H9 (cell line): ENCODE measurements at regions not wholly inside any gene's neighbourhood (a gene's known extent, or its start where the extent isn't known, plus 50 kb on each side); places are given as distances from the start of the nearest gene placed in this dataset.

Source experiments
- DNase-seq: peaks from one replicate; pipeline ENCODE4 v3.0.0-alpha.2; 2017
- H2AFZ ChIP-seq: one replicate; pipeline ENCODE4 v1.6.1; 2013; ENCODE audit warnings: mild to moderate bottlenecking, low read length, control low read depth, moderate library complexity
- H2AK5ac ChIP-seq: 2 replicates; pipeline ENCODE4 v1.6.1; 2013; ENCODE audit warnings: low read length, control low read depth, mixed read lengths; ENCODE audit not compliant: insufficient read length
- H2BK120ac ChIP-seq: one replicate; pipeline ENCODE4 v1.6.1; 2013; ENCODE audit warnings: low read depth, mild to moderate bottlenecking, low read length, control low read depth, inconsistent platforms; ENCODE audit not compliant: poor library complexity, severe bottlenecking
- H2BK12ac ChIP-seq: 2 replicates; pipeline ENCODE4 v1.6.1; 2013; ENCODE audit warnings: low read length, control low read depth, mixed read lengths, low read depth; ENCODE audit not compliant: insufficient read length
- H2BK15ac ChIP-seq: 2 replicates; pipeline ENCODE4 v1.6.1; 2013; ENCODE audit warnings: low read depth, low read length, control low read depth
- H2BK20ac ChIP-seq: one replicate; pipeline ENCODE4 v1.6.1; 2013; ENCODE audit warnings: low read depth, mild to moderate bottlenecking, low read length, control low read depth, inconsistent platforms; ENCODE audit not compliant: poor library complexity, severe bottlenecking
- H2BK5ac ChIP-seq: 2 replicates; pipeline ENCODE4 v1.6.1; 2013; ENCODE audit warnings: low read length, control low read depth, mixed read lengths; ENCODE audit not compliant: insufficient read length
- H3K14ac ChIP-seq: 2 replicates; pipeline ENCODE4 v1.6.1; 2013; ENCODE audit warnings: low read length, control low read depth; ENCODE audit not compliant: insufficient read depth
- H3K18ac ChIP-seq: 2 replicates; pipeline ENCODE4 v1.6.1; 2013; ENCODE audit warnings: low read depth, mild to moderate bottlenecking, mixed read lengths, low read length, control low read depth; ENCODE audit not compliant: insufficient read length
- H3K23ac ChIP-seq: 2 replicates; pipeline ENCODE4 v1.6.1; 2013; ENCODE audit warnings: low read length, control low read depth, mixed read lengths, low read depth; ENCODE audit not compliant: insufficient read length
- H3K23me2 ChIP-seq: 2 replicates; pipeline ENCODE4 v1.6.1; 2013; ENCODE audit warnings: low read depth, mild to moderate bottlenecking, mixed read lengths, low read length, control low read depth; ENCODE audit not compliant: insufficient read length, poor library complexity, severe bottlenecking
- H3K27ac ChIP-seq: 2 replicates; pipeline ENCODE4 v1.5.1; 2013; ENCODE audit warnings: low read length, control low read depth, mixed read lengths, low read depth; ENCODE audit not compliant: insufficient read length
- H3K27me3 ChIP-seq: 2 replicates; pipeline ENCODE4 v1.6.1; 2013; ENCODE audit warnings: low read length, control low read depth, inconsistent platforms; ENCODE audit not compliant: insufficient read depth
- H3K4ac ChIP-seq: 2 replicates; pipeline ENCODE4 v1.6.1; 2013; ENCODE audit warnings: low read depth, mild to moderate bottlenecking, control low read depth, inconsistent platforms, low read length, moderate library complexity
- H3K4me1 ChIP-seq: 2 replicates; pipeline ENCODE4 v1.6.1; 2013; ENCODE audit warnings: low read length, control low read depth, inconsistent platforms; ENCODE audit not compliant: insufficient read depth
- H3K4me2 ChIP-seq: 2 replicates; pipeline ENCODE4 v1.6.1; 2013; ENCODE audit warnings: low read length, control low read depth, mixed read lengths; ENCODE audit not compliant: insufficient read length, insufficient read depth
- H3K56ac ChIP-seq: 2 replicates; pipeline ENCODE4 v1.6.1; 2013; ENCODE audit warnings: low read depth, mild to moderate bottlenecking, mixed read lengths, low read length, control low read depth; ENCODE audit not compliant: insufficient read length
- H3K79me1 ChIP-seq: 2 replicates; pipeline ENCODE4 v1.6.1; 2013; ENCODE audit warnings: low read depth, mild to moderate bottlenecking, moderate library complexity, low read length, control low read depth, inconsistent platforms; ENCODE audit not compliant: insufficient read depth, poor library complexity, severe bottlenecking
- H3K79me2 ChIP-seq: 2 replicates; pipeline ENCODE4 v1.6.1; 2013; ENCODE audit warnings: low read length, control low read depth, inconsistent platforms; ENCODE audit not compliant: insufficient read depth
- H3K9ac ChIP-seq: 2 replicates; pipeline ENCODE4 v1.6.1; 2013; ENCODE audit warnings: low read length, control low read depth, mixed read lengths; ENCODE audit not compliant: insufficient read length; ENCODE audit errors: extremely low read depth
- H3K9me3 ChIP-seq: one replicate; pipeline ENCODE4 v1.6.1; 2013; ENCODE audit warnings: low read depth, low read length, inconsistent platforms; ENCODE audit not compliant: control insufficient read depth
- H3T11ph ChIP-seq: one replicate; pipeline ENCODE4 v1.6.1; 2013; ENCODE audit warnings: mild to moderate bottlenecking, low read length, control low read depth, inconsistent platforms
- H4K20me1 ChIP-seq: one replicate; pipeline ENCODE4 v1.6.1; 2013; ENCODE audit not compliant: control insufficient read depth, insufficient read length, insufficient read depth
- H4K5ac ChIP-seq: 2 replicates; pipeline ENCODE4 v1.6.1; 2013; ENCODE audit warnings: low read depth, mild to moderate bottlenecking, mixed read lengths, low read length, control low read depth; ENCODE audit not compliant: insufficient read length
- H4K8ac ChIP-seq: replicated peaks from 2 replicates; pipeline ENCODE4 v1.6.1; 2013; ENCODE audit warnings: low read length, control low read depth, mixed read lengths, low read depth; ENCODE audit not compliant: insufficient read length
- H4K91ac ChIP-seq: 2 replicates; pipeline ENCODE4 v1.6.1; 2013; ENCODE audit warnings: low read depth, mild to moderate bottlenecking, moderate library complexity, mixed read lengths, low read length, control low read depth; ENCODE audit not compliant: insufficient read length
- H3K27ac Mint-ChIP-seq, 3 experiments: 2 replicates in 2 of 3; 3 replicates in 1 of 3; pipeline ENCODE4 v1.8.0; 2020 to 2021; ENCODE audit warnings: mixed read lengths in 3 of 3, mild to moderate bottlenecking in 1 of 3, moderate library complexity in 1 of 3
- H3K27me3 Mint-ChIP-seq: 2 replicates; pipeline ENCODE4 v1.8.0; 2021; ENCODE audit warnings: low read depth, mild to moderate bottlenecking, moderate library complexity, mixed read lengths
- H3K36me3 Mint-ChIP-seq, 3 experiments: 2 replicates in 2 of 3; 3 replicates in 1 of 3; pipeline ENCODE4 v1.8.0; 2020 to 2021; ENCODE audit warnings: low read depth in 3 of 3, mixed read lengths in 3 of 3; ENCODE audit not compliant: insufficient read depth in 1 of 3
- H3K4me1 Mint-ChIP-seq, 2 experiments: 2 replicates each; pipeline ENCODE4 v1.8.0; 2020; ENCODE audit warnings: mixed read lengths in 2 of 2
- H3K4me3 Mint-ChIP-seq, 2 experiments: 2 replicates in 1 of 2; 3 replicates in 1 of 2; pipeline ENCODE4 v1.8.0; 2020 to 2021; ENCODE audit warnings: mild to moderate bottlenecking in 2 of 2, mixed read lengths in 2 of 2, moderate library complexity in 1 of 2
- H3K9me3 Mint-ChIP-seq, 2 experiments: 2 replicates in 1 of 2; 3 replicates in 1 of 2; pipeline ENCODE4 v1.8.0; 2020; ENCODE audit warnings: mild to moderate bottlenecking in 2 of 2, mixed read lengths in 2 of 2, moderate library complexity in 1 of 2
- WGBS: extraction: QIAGEN DNeasy Blood & Tissue Kit; methylation state at CpG from one replicate; pipeline ENCODE4 v1.1.7; 2013; ENCODE audit warnings: missing lambda C conversion rate, low lambda C conversion rate, mixed read lengths; ENCODE audit not compliant: insufficient read length; ENCODE audit errors: extremely low coverage; 5-methylcytosine and 5-hydroxymethylcytosine counted together
- TF ChIP-seq, protein P1 (sequence below): fragments of 200-600 bp; sonication (generic); conservative IDR thresholded peaks from 3 replicates; pipeline ENCODE4 v1.8.0; 2021; ENCODE audit warnings: antibody characterized with exemption, mild to moderate bottlenecking

DNA sequence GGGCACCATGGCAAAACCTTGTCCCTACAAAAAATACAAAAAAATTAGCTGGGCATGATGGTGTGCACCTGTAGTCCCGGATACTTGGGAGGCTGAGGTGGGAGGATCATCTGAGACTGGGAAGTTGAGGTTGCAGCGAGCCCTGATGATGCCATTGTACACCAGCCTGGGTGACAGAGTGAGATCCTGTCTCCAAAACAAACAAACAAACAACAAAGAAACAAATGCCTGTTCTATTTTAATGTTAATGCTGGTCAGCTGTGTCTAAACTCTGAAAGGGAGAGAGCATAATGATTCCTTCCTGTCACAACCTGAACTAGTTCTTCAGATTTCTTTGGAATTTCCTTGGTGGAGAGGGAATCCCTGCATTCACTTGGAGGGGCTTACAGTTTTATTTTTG, 413.0 kb upstream of the TBL1XR1 start:
- Histone ChIP-seq H3K9ac (no peak overlapping the region), H2BK5ac (no peak overlapping the region), H3K23me2 (no peaks in the 10 kb centered on the region), H3K27ac (peak overlapping the region; percentile 94), H3K56ac (no peak overlapping the region), H3K18ac (no peak overlapping the region), H2BK20ac (no peak overlapping the region), H3K79me1 (no peaks in the 10 kb centered on the region), H2BK120ac (no peak overlapping the region), H4K20me1 (no peaks in the 10 kb centered on the region), H4K5ac (no peak overlapping the region), H2BK15ac (no peak overlapping the region), H4K8ac (no peak overlapping the region), H3K79me2 (no peaks in the 10 kb centered on the region), H3K27me3 (no peaks in the 10 kb centered on the region), H2BK12ac (no peak overlapping the region), H3K4me2 (no peak overlapping the region), H2AFZ (no peak overlapping the region), H3K23ac (no peak overlapping the region), H3K14ac (no peak overlapping the region), H3K9me3 (no peaks in the 10 kb centered on the region), H3T11ph (no peak overlapping the region), H3K4me1 (peaks cover 11% of the 10 kb centered on the region), H3K4ac (no peak overlapping the region; the same call in 1 of the 2 replicates), H2AK5ac (no peak overlapping the region), H4K91ac (no peak overlapping the region)
- no CpG with 5 or more reads among the region's 2 CpGs for WGBS
- DNase-seq = peak; percentile 63
- Mint-ChIP-seq H3K4me3 (no peak overlapping the region; a peak in 1 of 5 replicates), H3K36me3 (peaks cover 0 to 4% (median 1%) of the 10 kb centered on the region in 3 experiments; a peak in 4 of 7 replicates), H3K27ac (peak overlapping the region; percentile 90 to 97 (median 97)), H3K4me1 (peaks cover 44 to 55% of the 10 kb centered on the region in 2 experiments), H3K27me3 (no peaks in the 10 kb centered on the region), H3K9me3 (peaks cover 3 to 5% of the 10 kb centered on the region in 2 experiments; a peak in 4 of 5 replicates)
- TF ChIP-seq, protein P1, sequence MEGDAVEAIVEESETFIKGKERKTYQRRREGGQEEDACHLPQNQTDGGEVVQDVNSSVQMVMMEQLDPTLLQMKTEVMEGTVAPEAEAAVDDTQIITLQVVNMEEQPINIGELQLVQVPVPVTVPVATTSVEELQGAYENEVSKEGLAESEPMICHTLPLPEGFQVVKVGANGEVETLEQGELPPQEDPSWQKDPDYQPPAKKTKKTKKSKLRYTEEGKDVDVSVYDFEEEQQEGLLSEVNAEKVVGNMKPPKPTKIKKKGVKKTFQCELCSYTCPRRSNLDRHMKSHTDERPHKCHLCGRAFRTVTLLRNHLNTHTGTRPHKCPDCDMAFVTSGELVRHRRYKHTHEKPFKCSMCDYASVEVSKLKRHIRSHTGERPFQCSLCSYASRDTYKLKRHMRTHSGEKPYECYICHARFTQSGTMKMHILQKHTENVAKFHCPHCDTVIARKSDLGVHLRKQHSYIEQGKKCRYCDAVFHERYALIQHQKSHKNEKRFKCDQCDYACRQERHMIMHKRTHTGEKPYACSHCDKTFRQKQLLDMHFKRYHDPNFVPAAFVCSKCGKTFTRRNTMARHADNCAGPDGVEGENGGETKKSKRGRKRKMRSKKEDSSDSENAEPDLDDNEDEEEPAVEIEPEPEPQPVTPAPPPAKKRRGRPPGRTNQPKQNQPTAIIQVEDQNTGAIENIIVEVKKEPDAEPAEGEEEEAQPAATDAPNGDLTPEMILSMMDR = no peak
